Left lung (tissue), 4 donors: ENCODE measurements at regions not wholly inside any gene's neighbourhood (a gene's known extent, or its start where the extent isn't known, plus 50 kb on each side); places are given as distances from the start of the nearest gene placed in this dataset.
"Not testable (repeated sequence)": the region's sequence is repeated elsewhere in the genome, so short reads cannot be mapped to it uniquely, and the experiment has no call there.

ENCODE experiments used
- ATAC-seq: fragments of 200-7000 bp; cut with Tn5 transposase; one replicate; pipeline ENCODE4 v1.9.1; 2020; ENCODE audit warnings: moderate library complexity
- DNase-seq, 4 donors: peaks; one replicate each; pipeline ENCODE4 v3.0.0-alpha.2; 2013 to 2020
- H3K27ac ChIP-seq, 2 donors: fragments of 200-600 bp; sonication (generic) in 1 of 2; one replicate each; pipeline versions ENCODE4 v1.5.0 to v1.8.0; 2020 to 2021
- H3K27me3 ChIP-seq, 2 donors: fragments of 200-600 bp; sonication (generic) in 1 of 2; one replicate each; pipeline versions ENCODE4 v1.5.0 to v1.8.0; 2020 to 2021
- H3K36me3 ChIP-seq, 2 donors: fragments of 200-600 bp; sonication (generic) in 1 of 2; one replicate each; pipeline versions ENCODE4 v1.5.0 to v1.8.0; 2020 to 2021
- H3K4me1 ChIP-seq, 2 donors: fragments of 200-600 bp; one replicate each; pipeline ENCODE4 v1.8.0; 2021
- H3K4me3 ChIP-seq, 2 donors: fragments of 200-600 bp; sonication (generic) in 1 of 2; one replicate each; pipeline versions ENCODE4 v1.5.0 to v1.8.0; 2020 to 2021; ENCODE audit warnings: mild to moderate bottlenecking in 1 of 2
- H3K9me3 ChIP-seq, 2 donors: fragments of 200-600 bp; sonication (generic) in 1 of 2; one replicate each; pipeline versions ENCODE4 v1.5.0 to v1.8.0; 2020 to 2021
- intact Hi-C, 2 donors: fragments of 100-400 bp; cut with DNase I; formaldehyde crosslinking; loops; one replicate each; pipeline versions ENCODE4 v1.11.2 to v1.14.2; 2022
- TF ChIP-seq, protein P1 (sequence below), 2 donors: fragments of 200-600 bp; sonication (generic) in 1 of 2; IDR thresholded peaks; one replicate each; pipeline versions ENCODE4 v1.5.0 to v1.8.0; 2021; ENCODE audit warnings: antibody characterized with exemption in 2 of 2
- donor health status: DM: no; HTN: yes; CAD: no.
- donor health status: DM: no; HTN: no; CAD: no.

DNA sequence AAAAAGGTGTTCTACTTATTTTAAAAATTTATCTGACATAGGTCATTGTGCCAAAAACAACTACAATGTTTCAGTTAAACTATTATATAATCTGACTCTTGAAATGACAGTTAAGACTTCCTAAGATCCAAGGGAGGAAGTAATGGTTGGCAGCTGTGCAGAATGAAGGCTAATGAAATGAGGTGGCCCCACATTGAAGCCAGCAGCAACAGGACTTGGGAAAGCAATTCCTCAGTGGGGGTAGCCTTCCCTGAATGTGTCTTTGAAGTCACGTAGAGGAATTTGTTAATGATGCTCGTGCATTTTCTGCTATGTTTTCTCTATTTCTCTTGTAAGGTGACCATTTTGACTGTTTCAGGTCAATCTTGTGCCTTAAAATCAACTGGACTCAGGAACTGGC is 162.4 kb upstream of the DAAM1 start:
- H3K36me3 ChIP-seq = no peaks in the 10 kb centered on the region
- H3K4me1 ChIP-seq = no peaks in the 10 kb centered on the region
- no peak overlapping the region for H3K4me3 ChIP-seq
- H3K9me3 ChIP-seq = no peaks in the 10 kb centered on the region
- H3K27me3 ChIP-seq = no peaks in the 10 kb centered on the region
- intact Hi-C loops = no loop called here
- no peak overlapping the region for H3K27ac ChIP-seq
- DNase-seq (no peak), ATAC-seq (no peak)
- TF ChIP-seq, protein P1, sequence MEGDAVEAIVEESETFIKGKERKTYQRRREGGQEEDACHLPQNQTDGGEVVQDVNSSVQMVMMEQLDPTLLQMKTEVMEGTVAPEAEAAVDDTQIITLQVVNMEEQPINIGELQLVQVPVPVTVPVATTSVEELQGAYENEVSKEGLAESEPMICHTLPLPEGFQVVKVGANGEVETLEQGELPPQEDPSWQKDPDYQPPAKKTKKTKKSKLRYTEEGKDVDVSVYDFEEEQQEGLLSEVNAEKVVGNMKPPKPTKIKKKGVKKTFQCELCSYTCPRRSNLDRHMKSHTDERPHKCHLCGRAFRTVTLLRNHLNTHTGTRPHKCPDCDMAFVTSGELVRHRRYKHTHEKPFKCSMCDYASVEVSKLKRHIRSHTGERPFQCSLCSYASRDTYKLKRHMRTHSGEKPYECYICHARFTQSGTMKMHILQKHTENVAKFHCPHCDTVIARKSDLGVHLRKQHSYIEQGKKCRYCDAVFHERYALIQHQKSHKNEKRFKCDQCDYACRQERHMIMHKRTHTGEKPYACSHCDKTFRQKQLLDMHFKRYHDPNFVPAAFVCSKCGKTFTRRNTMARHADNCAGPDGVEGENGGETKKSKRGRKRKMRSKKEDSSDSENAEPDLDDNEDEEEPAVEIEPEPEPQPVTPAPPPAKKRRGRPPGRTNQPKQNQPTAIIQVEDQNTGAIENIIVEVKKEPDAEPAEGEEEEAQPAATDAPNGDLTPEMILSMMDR (IDR thresholded peaks at IDR 0.05) = no peak

DNA sequence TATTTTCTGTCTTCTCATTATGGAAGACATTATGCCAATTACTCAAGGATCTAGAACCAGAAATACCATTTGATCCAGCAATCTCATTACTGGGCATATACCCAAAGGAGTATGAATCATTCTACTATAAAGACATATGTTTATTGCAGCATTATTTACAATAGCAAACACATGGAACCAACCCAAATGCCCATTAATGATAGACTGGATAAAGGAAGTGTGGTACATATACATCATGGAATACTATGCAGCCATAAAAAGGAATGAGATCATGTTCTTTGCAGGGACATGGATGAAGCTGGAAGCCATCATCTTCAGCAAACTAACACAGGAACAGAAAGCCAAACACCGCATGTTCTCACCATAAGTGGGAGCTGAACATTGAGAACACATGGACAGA is 161.8 kb upstream of the DAAM1 start:
- H3K27me3 ChIP-seq, H3K27ac ChIP-seq, H3K36me3 ChIP-seq, DNase-seq, H3K9me3 ChIP-seq, ATAC-seq, intact Hi-C loops, H3K4me1 ChIP-seq, H3K4me3 ChIP-seq: not testable (repeated sequence)

DNA sequence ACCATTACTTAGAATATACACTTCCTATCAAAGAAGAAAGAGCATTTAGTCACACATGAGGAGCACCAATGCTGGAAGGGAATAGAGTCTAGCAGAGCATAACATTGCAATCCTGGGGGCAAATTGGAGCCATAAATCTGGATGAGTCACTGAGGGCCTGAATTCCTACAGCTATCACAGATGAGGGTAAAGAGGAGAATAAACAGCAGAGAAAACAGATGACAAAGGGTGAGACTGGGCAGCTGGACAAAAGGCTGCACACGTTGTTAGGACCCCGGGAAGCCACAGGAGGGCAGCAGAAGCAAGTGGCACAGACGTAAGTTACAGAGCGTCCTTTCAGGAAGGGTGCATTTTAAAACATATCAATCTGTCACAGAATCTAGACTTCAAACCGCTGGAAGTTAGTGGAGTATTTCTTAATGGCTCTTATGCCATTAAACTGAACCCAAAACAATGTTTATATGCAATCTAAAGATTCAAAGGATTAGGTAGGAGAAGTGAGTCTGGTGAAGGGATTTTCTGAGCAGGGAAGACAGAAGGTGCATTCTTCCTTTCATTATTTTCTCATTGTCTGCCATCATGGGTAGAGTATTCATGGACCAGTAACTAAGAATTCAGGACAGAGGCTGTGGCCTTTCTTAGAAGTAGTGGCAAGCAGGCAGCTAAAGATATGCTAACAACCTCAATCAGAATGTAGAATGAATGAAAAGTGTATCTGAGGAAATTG is 159.8 kb upstream of the DAAM1 start:
- peak; percentile 94 for ATAC-seq
- H3K27ac ChIP-seq = no peak overlapping the region
- H3K4me1 ChIP-seq = no peaks in the 10 kb centered on the region
- no peak overlapping the region for H3K4me3 ChIP-seq
- intact Hi-C loops = no loop called here
- H3K27me3 ChIP-seq = no peaks in the 10 kb centered on the region
- peak; percentile 40 to 86 (median 69) for DNase-seq
- no peaks in the 10 kb centered on the region for H3K36me3 ChIP-seq
- TF ChIP-seq, protein P1 (IDR thresholded peaks at IDR 0.05) = peak; percentile 67 to 69
- no peaks in the 10 kb centered on the region for H3K9me3 ChIP-seq

DNA sequence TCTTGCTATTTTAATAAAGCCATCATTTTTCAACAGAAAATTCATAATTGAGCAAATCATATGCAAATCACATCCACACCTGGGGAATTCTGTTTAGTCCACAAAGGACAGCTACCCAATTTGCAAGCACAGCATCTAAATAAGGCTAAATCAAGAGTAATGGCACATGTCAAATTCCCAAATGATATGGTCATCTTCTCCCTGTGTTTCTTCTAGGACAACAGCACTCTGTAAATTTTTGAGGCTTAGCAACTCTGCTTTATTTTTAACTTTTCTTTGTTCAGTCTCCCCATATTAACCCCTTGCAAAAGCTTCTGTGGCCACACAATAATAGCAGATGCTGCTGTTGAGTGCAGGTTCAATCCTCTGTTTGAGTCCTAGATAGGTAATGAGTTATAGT is 155.6 kb upstream of the DAAM1 start:
- intact Hi-C loops = no loop called here
- no peaks in the 10 kb centered on the region for H3K36me3 ChIP-seq
- H3K4me3 ChIP-seq = no peak overlapping the region
- no peaks in the 10 kb centered on the region for H3K27me3 ChIP-seq
- no peak for DNase-seq
- no peaks in the 10 kb centered on the region for H3K4me1 ChIP-seq
- H3K27ac ChIP-seq = no peak overlapping the region
- H3K9me3 ChIP-seq = no peaks in the 10 kb centered on the region
- ATAC-seq = no peak
- TF ChIP-seq, protein P1 (IDR thresholded peaks at IDR 0.05) = no peak

GRCh38 chr14:59036134-59036533 is 152.3 kb upstream of the DAAM1 start:
- H3K27ac ChIP-seq = no peak overlapping the region
- ATAC-seq (no peak), DNase-seq (no peak)
- H3K4me1 ChIP-seq = no peaks in the 10 kb centered on the region
- no peaks in the 10 kb centered on the region for H3K27me3 ChIP-seq
- no peak overlapping the region for H3K4me3 ChIP-seq
- TF ChIP-seq, protein P1 (IDR thresholded peaks at IDR 0.05) = no peak
- H3K36me3 ChIP-seq = no peaks in the 10 kb centered on the region
- intact Hi-C loops = no loop called here
- no peaks in the 10 kb centered on the region for H3K9me3 ChIP-seq

- no peak overlapping the region for H3K27ac ChIP-seq
- intact Hi-C loops = no loop called here
- H3K9me3 ChIP-seq = no peaks in the 10 kb centered on the region
- H3K4me3 ChIP-seq = no peak overlapping the region
- TF ChIP-seq, protein P1 (IDR thresholded peaks at IDR 0.05) = no peak
- H3K4me1 ChIP-seq = no peaks in the 10 kb centered on the region
- DNase-seq = no peak
- ATAC-seq = no peak
- no peaks in the 10 kb centered on the region for H3K27me3 ChIP-seq
- H3K36me3 ChIP-seq = no peaks in the 10 kb centered on the region
Observed at GRCh38 chr14:59037086-59037485, 151.4 kb upstream of the DAAM1 start.
